ENCODE measurements at regions not wholly inside any gene's neighbourhood (a gene's known extent, or its start where the extent isn't known, plus 50 kb on each side); places are given as distances from the start of the nearest gene placed in this dataset.

- TF ChIP-seq CTCF (IDR thresholded peaks at IDR 0.05) (no peak), POLR2A (IDR thresholded peaks at IDR 0.05) (no peak)
These were observed 123.8 kb downstream of the DUSP6 start for GRCh38 chr12:89228491-89228890.

All from ovary (tissue), 3 donors.